ENCODE measurements at regions not wholly inside any gene's neighbourhood (a gene's known extent, or its start where the extent isn't known, plus 50 kb on each side); places are given as distances from the start of the nearest gene placed in this dataset.
"Not testable (repeated sequence)": the region's sequence is repeated elsewhere in the genome, so short reads cannot be mapped to it uniquely, and the experiment has no call there.

- no peak for DNase-seq
These were observed 249.8 kb upstream of the VSTM2A start for GRCh38 chr7:54292171-54292925.

GRCh38 chr7:54299426-54299825 lies 242.7 kb upstream of the VSTM2A start:
- DNase-seq: no peak

GRCh38 chr7:54315955-54316354 lies 226.2 kb upstream of the VSTM2A start:
- DNase-seq: not testable (repeated sequence)

- DNase-seq: no peak
These were observed 215.5 kb upstream of the VSTM2A start for GRCh38 chr7:54326592-54327167.

- DNase-seq: no peak
These were observed 211.9 kb upstream of the VSTM2A start for GRCh38 chr7:54330216-54330800.

- DNase-seq: no peak
These were observed 210.9 kb upstream of the VSTM2A start for GRCh38 chr7:54331311-54331710.

- DNase-seq: no peak
These were observed 209.9 kb upstream of the VSTM2A start for GRCh38 chr7:54332301-54332700.

- no peak for DNase-seq
These were observed 208.2 kb upstream of the VSTM2A start for GRCh38 chr7:54333952-54334351.

GRCh38 chr7:54336800-54337199 lies 205.4 kb upstream of the VSTM2A start:
- DNase-seq: no peak

- no peak for DNase-seq
These were observed 204.7 kb upstream of the VSTM2A start for GRCh38 chr7:54337466-54337865.

- DNase-seq: no peak
These were observed 203.9 kb upstream of the VSTM2A start for GRCh38 chr7:54338319-54338718.

- DNase-seq: no peak
These were observed 203.1 kb upstream of the VSTM2A start for GRCh38 chr7:54339073-54339472.

GRCh38 chr7:54342458-54342857 lies 199.7 kb upstream of the VSTM2A start:
- DNase-seq: no peak

GRCh38 chr7:54343511-54343910 lies 198.7 kb upstream of the VSTM2A start:
- DNase-seq: no peak

GRCh38 chr7:54345746-54346145 lies 196.4 kb upstream of the VSTM2A start:
- no peak for DNase-seq

GRCh38 chr7:54349229-54349628 lies 192.9 kb upstream of the VSTM2A start:
- DNase-seq: no peak

- no peak for DNase-seq
These were observed 187.7 kb upstream of the VSTM2A start for GRCh38 chr7:54354436-54354835.

GRCh38 chr7:54355842-54356241 lies 186.3 kb upstream of the VSTM2A start:
- no peak for DNase-seq

- DNase-seq: no peak
These were observed 181.9 kb upstream of the VSTM2A start for GRCh38 chr7:54360075-54360840.

- no peak for DNase-seq
These were observed 151.6 kb upstream of the VSTM2A start for GRCh38 chr7:54390565-54390964.

GRCh38 chr7:54392935-54393334 lies 149.2 kb upstream of the VSTM2A start:
- DNase-seq: no peak

GRCh38 chr7:54394834-54395233 lies 147.3 kb upstream of the VSTM2A start:
- DNase-seq: no peak

- DNase-seq: no peak
These were observed 144.2 kb upstream of the VSTM2A start for GRCh38 chr7:54397836-54398612.

Measured in NCI-H2081 treated with DMSO at 0.1 percent for 48 hours (cell line).